LNCaP clone FGC (cell line): ENCODE measurements at regions not wholly inside any gene's neighbourhood (a gene's known extent, or its start where the extent isn't known, plus 50 kb on each side); places are given as distances from the start of the nearest gene placed in this dataset.

Experiments used
- DNase-seq: peaks from one replicate; pipeline ENCODE4 v3.0.0-alpha.2; 2011; ENCODE audit warnings: low read depth
- H3K4me3 ChIP-seq: 2 replicates; pipeline ENCODE4 v1.5.1; 2011; ENCODE audit warnings: mild to moderate bottlenecking, low read depth, low read length, control low read depth
- CTCF ChIP-seq: IDR thresholded peaks from 2 replicates; pipeline ENCODE4 v1.5.1; 2012; ENCODE audit warnings: mild to moderate bottlenecking; ENCODE audit not compliant: control insufficient read depth, insufficient read depth; ENCODE audit errors: extremely low read depth

- DNase-seq: no peak
- no peak overlapping the region for H3K4me3 ChIP-seq
- TF ChIP-seq CTCF: no peak
These were observed 120.1 kb upstream of the MGAT5 start for GRCh38 chr2:134133622-134134312.

- DNase-seq: no peak
- no peak for TF ChIP-seq CTCF
- no peak overlapping the region for H3K4me3 ChIP-seq
These were observed 119.6 kb upstream of the MGAT5 start for GRCh38 chr2:134134313-134134706.

GRCh38 chr2:134134827-134135226, 119.0 kb upstream of the MGAT5 start:
- DNase-seq: no peak
- TF ChIP-seq CTCF: no peak
- H3K4me3 ChIP-seq: no peak overlapping the region

- no peak for TF ChIP-seq CTCF
- DNase-seq: no peak
- H3K4me3 ChIP-seq: no peak overlapping the region
These were observed 118.1 kb upstream of the MGAT5 start for GRCh38 chr2:134135793-134136192.

- no peak overlapping the region for H3K4me3 ChIP-seq
- no peak for TF ChIP-seq CTCF
- DNase-seq: no peak
These were observed 117.1 kb upstream of the MGAT5 start for GRCh38 chr2:134136731-134137130.

- TF ChIP-seq CTCF: no peak
- no peak overlapping the region for H3K4me3 ChIP-seq
- DNase-seq: no peak
These were observed 116.7 kb upstream of the MGAT5 start for GRCh38 chr2:134137182-134137611.

- H3K4me3 ChIP-seq: no peak overlapping the region
- DNase-seq: no peak
- no peak for TF ChIP-seq CTCF
These were observed 115.8 kb upstream of the MGAT5 start for GRCh38 chr2:134138115-134138514.
